NCI-H526 (cell line): ENCODE measurements at regions not wholly inside any gene's neighbourhood (a gene's known extent, or its start where the extent isn't known, plus 50 kb on each side); places are given as distances from the start of the nearest gene placed in this dataset.

Experiments used
- DNase-seq, 2 experiments: peaks; one replicate each; lab custom pipeline; 2025; lab: John Stamatoyannopoulos, UW

- no peak for DNase-seq
Measured at GRCh38 chr12:19710811-19711793, 271.8 kb downstream of the AEBP2 start.

GRCh38 chr12:19712041-19712440 lies 272.7 kb downstream of the AEBP2 start:
- DNase-seq = no peak

GRCh38 chr12:19718401-19718800 lies 279.1 kb downstream of the AEBP2 start:
- no peak for DNase-seq

GRCh38 chr12:19719672-19720071 lies 280.4 kb downstream of the AEBP2 start:
- no peak for DNase-seq

GRCh38 chr12:19726122-19726521 lies 286.8 kb downstream of the AEBP2 start:
- DNase-seq = no peak

GRCh38 chr12:19726592-19726991 lies 287.3 kb downstream of the AEBP2 start:
- no peak for DNase-seq

- DNase-seq = no peak
Measured at GRCh38 chr12:19737019-19737418, 297.7 kb downstream of the AEBP2 start.

- peak; percentile 12 to 57 for DNase-seq
Measured at GRCh38 chr12:19739195-19739776, 300.0 kb downstream of the AEBP2 start.

GRCh38 chr12:19740472-19741131 lies 301.3 kb downstream of the AEBP2 start:
- DNase-seq = no peak

- no peak for DNase-seq
Measured at GRCh38 chr12:19741132-19741489, 301.8 kb downstream of the AEBP2 start.

GRCh38 chr12:19744705-19745218 lies 305.5 kb downstream of the AEBP2 start:
- no peak for DNase-seq

GRCh38 chr12:19746471-19746870 lies 307.2 kb downstream of the AEBP2 start:
- DNase-seq = no peak

- no peak for DNase-seq
Measured at GRCh38 chr12:19749906-19750574, 310.7 kb downstream of the AEBP2 start.

- no peak for DNase-seq
Measured at GRCh38 chr12:19751078-19751477, 311.8 kb downstream of the AEBP2 start.

- DNase-seq = no peak
Measured at GRCh38 chr12:19752712-19753111, 313.4 kb downstream of the AEBP2 start.

GRCh38 chr12:19755136-19755535 lies 315.8 kb downstream of the AEBP2 start:
- DNase-seq = no peak

- peak in 1 of 2 experiments; percentile 23 for DNase-seq
Measured at GRCh38 chr12:19757317-19757877, 318.1 kb downstream of the AEBP2 start.

- no peak for DNase-seq
Measured at GRCh38 chr12:19759227-19759626, 319.9 kb downstream of the AEBP2 start.

GRCh38 chr12:19760611-19761010 lies 321.3 kb downstream of the AEBP2 start:
- DNase-seq = no peak

- no peak for DNase-seq
Measured at GRCh38 chr12:19761463-19761862, 322.2 kb downstream of the AEBP2 start.

- no peak for DNase-seq
Measured at GRCh38 chr12:19763488-19763887, 324.2 kb downstream of the AEBP2 start.

- DNase-seq = no peak
Measured at GRCh38 chr12:19764408-19764807, 325.1 kb downstream of the AEBP2 start.
